Activated naive CD4-positive, alpha-beta T cell treated with anti-CD3 and anti-CD28 coated beads for 36 hours (primary cell): ENCODE measurements at regions not wholly inside any gene's neighbourhood (a gene's known extent, or its start where the extent isn't known, plus 50 kb on each side); places are given as distances from the start of the nearest gene placed in this dataset.
"Not testable (repeated sequence)": the region's sequence is repeated elsewhere in the genome, so short reads cannot be mapped to it uniquely, and the experiment has no call there.

ENCODE experiments used
- CTCF ChIA-PET: fragments of 350-600 bp; sonication (Branson Sonifier 250); formaldehyde crosslinking; loops from one replicate; lab custom pipeline; 2021; ENCODE audit warnings: antibody characterized with exemption; lab: Charles Lee
- DNase-seq: peaks from one replicate; pipeline ENCODE4 v3.0.0-alpha.2; 2020
- H3K27ac Mint-ChIP-seq: one replicate; pipeline ENCODE4 v1.8.0; 2021; ENCODE audit warnings: mild to moderate bottlenecking, mixed read lengths
- H3K27me3 Mint-ChIP-seq: one replicate; pipeline ENCODE4 v1.8.0; 2021; ENCODE audit warnings: low read depth, mixed read lengths
- H3K36me3 Mint-ChIP-seq: one replicate; pipeline ENCODE4 v1.8.0; 2021; ENCODE audit warnings: low read depth, mixed read lengths
- H3K4me1 Mint-ChIP-seq: one replicate; pipeline ENCODE4 v1.8.0; 2021; ENCODE audit warnings: low read depth, mixed read lengths
- H3K4me3 Mint-ChIP-seq: one replicate; pipeline ENCODE4 v1.8.0; 2021; ENCODE audit warnings: mild to moderate bottlenecking, moderate library complexity, mixed read lengths
- H3K9me3 Mint-ChIP-seq: one replicate; pipeline ENCODE4 v1.8.0; 2021; ENCODE audit warnings: mixed read lengths
- intact Hi-C: fragments of 100-400 bp; cut with micrococcal nuclease; formaldehyde crosslinking; loops from one replicate; pipeline ENCODE4 v1.15.1; 2023

DNA sequence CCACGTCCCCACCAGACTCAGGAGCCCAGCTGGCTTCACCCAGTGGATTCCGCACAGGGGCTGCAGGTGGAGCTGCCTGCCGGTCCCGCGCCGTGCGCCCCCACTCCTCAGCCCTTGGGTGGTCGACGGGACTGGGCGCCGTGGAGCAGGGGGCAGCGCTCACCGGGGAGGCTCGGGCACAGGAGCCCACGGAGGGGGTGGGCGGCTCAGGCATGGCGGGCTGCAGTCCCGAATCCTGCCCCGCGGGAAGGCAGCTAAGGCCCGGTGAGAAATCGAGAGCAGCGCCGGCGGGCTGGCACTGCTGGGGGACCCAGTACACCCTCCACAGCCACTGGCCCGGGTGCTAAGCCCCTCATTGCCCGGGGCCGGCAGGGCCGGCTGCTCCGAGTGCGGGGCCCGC lies 855.0 kb upstream of the SLC35B3 start:
- CTCF ChIA-PET, result interaction anchor here (0.6 kb wide), 1 partner anchor 77 kb away, joined by 3 read pairs; no protein-coding TSS in a partner anchor
- H3K27me3 Mint-ChIP-seq, H3K36me3 Mint-ChIP-seq, H3K4me1 Mint-ChIP-seq, H3K4me3 Mint-ChIP-seq, intact Hi-C loops, DNase-seq, H3K27ac Mint-ChIP-seq: not testable (repeated sequence)
- peaks cover 13% of the 10 kb centered on the region for H3K9me3 Mint-ChIP-seq

DNA sequence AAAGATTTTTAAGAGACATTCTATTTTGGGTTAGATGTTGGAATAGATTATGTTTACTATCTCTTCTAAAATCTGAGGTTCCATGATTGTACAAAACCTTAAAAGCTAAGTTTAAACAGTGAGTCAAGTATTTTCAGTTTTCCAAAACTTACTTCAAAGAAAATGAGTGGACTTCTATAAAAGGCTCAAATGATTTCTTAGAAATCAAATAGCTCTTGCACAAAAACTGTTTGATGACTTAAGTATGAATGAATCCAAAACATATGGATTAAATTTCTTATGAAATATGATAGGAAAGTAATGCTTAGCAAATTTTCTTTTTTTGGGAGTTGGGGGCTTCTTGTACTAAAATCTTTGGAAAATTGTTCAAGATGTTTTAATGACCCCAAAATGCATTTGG lies 837.3 kb upstream of the SLC35B3 start:
- DNase-seq, result no peak
- no peaks in the 10 kb centered on the region for H3K36me3 Mint-ChIP-seq
- intact Hi-C loops, result no loop called here
- no peaks in the 10 kb centered on the region for H3K4me1 Mint-ChIP-seq
- no peak overlapping the region for H3K4me3 Mint-ChIP-seq
- H3K27ac Mint-ChIP-seq, result no peak overlapping the region
- H3K9me3 Mint-ChIP-seq, result peaks cover 3% of the 10 kb centered on the region
- CTCF ChIA-PET, result no interaction called here
- H3K27me3 Mint-ChIP-seq, result no peaks in the 10 kb centered on the region

DNA sequence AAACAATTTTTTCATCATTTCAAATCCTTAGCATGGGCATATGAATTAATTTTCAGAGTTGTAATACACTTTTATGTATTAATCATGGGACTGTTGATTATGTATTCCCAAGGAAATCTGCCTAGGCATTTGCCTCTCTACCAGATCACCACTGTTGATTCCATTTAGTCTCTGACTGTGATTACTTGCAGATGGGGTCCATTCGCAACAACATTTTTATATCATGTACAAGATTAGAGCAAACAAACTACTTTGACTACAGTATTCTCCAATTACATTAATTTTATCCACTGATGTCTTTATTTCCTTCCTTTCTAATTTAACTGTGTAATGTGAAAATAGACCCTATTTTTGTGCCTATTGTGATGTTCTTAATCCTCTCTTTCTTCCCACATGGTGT lies 831.4 kb upstream of the SLC35B3 start:
- no peak for DNase-seq
- Mint-ChIP-seq H3K27ac (no peak overlapping the region), H3K9me3 (peaks cover 5% of the 10 kb centered on the region), H3K27me3 (no peaks in the 10 kb centered on the region), H3K36me3 (no peaks in the 10 kb centered on the region), H3K4me1 (no peaks in the 10 kb centered on the region), H3K4me3 (no peak overlapping the region)
- CTCF ChIA-PET, result no interaction called here
- intact Hi-C loops, result no loop called here

DNA sequence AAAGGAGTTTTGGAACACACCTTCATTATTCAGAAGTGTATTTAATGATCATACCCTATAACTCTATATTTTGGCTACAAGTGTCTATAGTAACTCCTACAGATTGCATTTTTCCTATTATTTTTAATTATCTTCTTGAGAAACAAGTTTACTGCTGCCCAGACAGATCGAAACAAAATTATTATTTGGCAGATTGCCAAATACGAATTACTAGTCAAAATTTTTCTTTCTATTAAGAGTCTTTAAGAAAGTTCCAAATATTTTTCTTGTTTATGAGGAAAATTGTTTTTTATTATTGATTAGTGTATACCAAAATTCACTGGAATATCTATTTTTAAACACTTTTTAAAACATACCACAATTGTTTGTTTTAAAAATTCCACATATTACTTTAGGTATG lies 821.9 kb upstream of the SLC35B3 start:
- Mint-ChIP-seq H3K4me1 (no peaks in the 10 kb centered on the region), H3K27me3 (no peaks in the 10 kb centered on the region), H3K9me3 (peaks cover 10% of the 10 kb centered on the region), H3K4me3 (no peak overlapping the region), H3K36me3 (no peaks in the 10 kb centered on the region), H3K27ac (no peak overlapping the region)
- no peak for DNase-seq
- intact Hi-C loops, result no loop called here
- CTCF ChIA-PET, result no interaction called here

DNA sequence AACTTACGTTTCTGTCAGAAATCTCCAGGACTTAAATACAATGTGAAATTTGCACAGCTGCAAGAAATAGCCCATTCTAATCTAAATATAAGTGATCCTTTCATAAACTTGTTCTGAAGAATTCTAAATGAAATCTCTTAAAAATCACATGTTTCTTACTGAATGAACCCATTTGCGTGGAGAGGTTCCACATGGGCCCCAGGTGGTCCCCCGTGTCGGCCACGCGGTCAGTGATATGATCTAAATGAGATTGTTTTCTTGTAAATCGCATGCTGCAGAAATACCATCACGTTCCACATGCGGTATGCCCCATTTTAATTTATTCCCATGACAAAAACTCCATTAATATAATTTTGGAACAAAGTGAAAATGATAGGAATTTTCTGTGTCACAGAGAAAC lies 818.9 kb upstream of the SLC35B3 start:
- intact Hi-C loops, result no loop called here
- no peaks in the 10 kb centered on the region for H3K9me3 Mint-ChIP-seq
- no peak overlapping the region for H3K27ac Mint-ChIP-seq
- no peak overlapping the region for H3K4me3 Mint-ChIP-seq
- no peaks in the 10 kb centered on the region for H3K36me3 Mint-ChIP-seq
- no peak for DNase-seq
- no peaks in the 10 kb centered on the region for H3K4me1 Mint-ChIP-seq
- CTCF ChIA-PET, result no interaction called here
- no peaks in the 10 kb centered on the region for H3K27me3 Mint-ChIP-seq

DNA sequence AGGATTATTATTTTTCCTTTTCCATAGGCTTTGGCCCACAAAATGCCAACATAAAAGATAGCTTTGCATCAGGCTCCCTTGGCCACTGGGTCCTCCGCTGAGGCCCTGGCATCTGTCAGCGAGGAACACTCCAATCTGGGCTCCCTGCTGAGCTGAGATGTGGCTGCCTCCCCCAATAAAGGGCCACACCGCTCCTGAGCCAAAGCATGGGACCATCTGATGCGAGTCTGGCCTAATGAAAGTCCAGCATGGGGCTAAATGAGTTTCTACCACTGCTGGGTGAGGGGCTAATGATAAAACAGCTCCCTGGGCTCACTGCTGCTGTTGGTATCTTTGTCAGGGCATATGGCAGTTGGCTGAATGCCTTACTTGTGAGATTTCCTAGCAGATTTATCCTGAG lies 817.5 kb upstream of the SLC35B3 start:
- Mint-ChIP-seq H3K27ac (no peak overlapping the region), H3K4me3 (no peak overlapping the region), H3K27me3 (no peaks in the 10 kb centered on the region), H3K9me3 (no peaks in the 10 kb centered on the region), H3K36me3 (no peaks in the 10 kb centered on the region), H3K4me1 (no peaks in the 10 kb centered on the region)
- intact Hi-C loops, result no loop called here
- DNase-seq, result no peak
- CTCF ChIA-PET, result interaction anchor here (0.7 kb wide), 1 partner anchor 1088 kb away, joined by 4 read pairs; no protein-coding TSS in a partner anchor

DNA sequence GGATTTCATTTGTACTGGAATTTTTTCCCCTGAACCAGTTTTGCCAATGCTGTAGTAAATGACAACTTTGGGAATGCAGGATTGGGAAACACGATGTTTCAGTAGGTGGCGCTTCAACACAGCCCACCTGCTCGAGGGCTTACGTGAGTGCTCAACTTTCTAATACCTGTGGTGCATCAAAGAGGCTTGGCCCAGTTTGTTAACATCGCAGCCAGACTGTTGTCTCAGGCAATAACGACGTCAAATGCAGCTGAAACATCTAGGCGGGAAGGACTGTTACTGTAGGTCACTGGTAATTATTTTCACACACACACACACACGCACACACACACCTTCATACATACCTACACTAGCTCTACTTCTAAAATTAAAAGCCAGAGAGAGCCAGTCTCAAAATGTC lies 815.5 kb upstream of the SLC35B3 start:
- no peak overlapping the region for H3K4me3 Mint-ChIP-seq
- intact Hi-C loops, result no loop called here
- H3K27ac Mint-ChIP-seq, result no peak overlapping the region
- no peaks in the 10 kb centered on the region for H3K4me1 Mint-ChIP-seq
- no peaks in the 10 kb centered on the region for H3K36me3 Mint-ChIP-seq
- no peak for DNase-seq
- no peaks in the 10 kb centered on the region for H3K9me3 Mint-ChIP-seq
- CTCF ChIA-PET, result no interaction called here
- H3K27me3 Mint-ChIP-seq, result no peaks in the 10 kb centered on the region

DNA sequence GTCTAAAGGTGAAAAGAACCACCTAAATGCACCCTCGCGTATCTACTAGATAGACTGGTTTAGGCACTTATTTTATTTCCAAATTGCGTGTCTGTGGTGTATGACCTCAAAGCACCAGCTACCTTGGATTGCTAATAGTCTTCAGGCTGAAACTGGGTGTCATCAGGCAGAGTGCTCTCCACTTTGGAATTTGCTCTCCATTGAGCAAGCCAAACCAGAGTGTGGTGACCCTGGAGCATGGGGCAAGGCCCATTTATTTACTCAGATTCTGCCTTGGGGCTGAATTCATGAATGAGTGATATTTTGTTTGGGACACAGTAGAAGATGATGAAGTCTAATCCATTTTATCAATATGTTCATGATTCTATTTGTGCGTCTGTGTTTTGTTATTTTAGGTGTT lies 812.8 kb upstream of the SLC35B3 start:
- H3K9me3 Mint-ChIP-seq, result peaks cover 5% of the 10 kb centered on the region
- intact Hi-C loops, result no loop called here
- H3K4me1 Mint-ChIP-seq, result no peaks in the 10 kb centered on the region
- CTCF ChIA-PET, result no interaction called here
- no peaks in the 10 kb centered on the region for H3K36me3 Mint-ChIP-seq
- no peak for DNase-seq
- no peak overlapping the region for H3K27ac Mint-ChIP-seq
- no peaks in the 10 kb centered on the region for H3K27me3 Mint-ChIP-seq
- H3K4me3 Mint-ChIP-seq, result no peak overlapping the region

DNA sequence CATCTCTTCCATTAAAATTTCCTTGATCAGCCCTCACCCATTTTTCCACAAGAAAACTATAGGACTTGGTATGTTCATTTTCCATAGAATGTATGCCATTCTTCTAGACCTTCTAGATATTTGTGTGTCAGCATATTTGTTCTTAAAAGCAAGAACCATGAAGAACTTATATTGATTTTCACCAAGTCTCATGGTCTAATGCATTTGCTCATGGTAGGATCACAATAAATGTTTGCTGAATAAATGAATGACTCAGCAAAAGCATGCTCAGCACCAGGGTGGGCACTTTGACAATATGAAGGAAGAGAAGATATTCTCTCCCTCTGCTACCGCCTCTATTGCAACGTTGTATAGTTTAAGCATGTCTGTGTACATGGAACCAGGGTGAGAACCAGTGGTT lies 805.5 kb upstream of the SLC35B3 start:
- H3K9me3 Mint-ChIP-seq, result peaks cover 5% of the 10 kb centered on the region
- no peaks in the 10 kb centered on the region for H3K4me1 Mint-ChIP-seq
- H3K27me3 Mint-ChIP-seq, result no peaks in the 10 kb centered on the region
- CTCF ChIA-PET, result no interaction called here
- intact Hi-C loops, result no loop called here
- H3K4me3 Mint-ChIP-seq, result no peak overlapping the region
- H3K27ac Mint-ChIP-seq, result no peak overlapping the region
- no peaks in the 10 kb centered on the region for H3K36me3 Mint-ChIP-seq
- DNase-seq, result no peak

DNA sequence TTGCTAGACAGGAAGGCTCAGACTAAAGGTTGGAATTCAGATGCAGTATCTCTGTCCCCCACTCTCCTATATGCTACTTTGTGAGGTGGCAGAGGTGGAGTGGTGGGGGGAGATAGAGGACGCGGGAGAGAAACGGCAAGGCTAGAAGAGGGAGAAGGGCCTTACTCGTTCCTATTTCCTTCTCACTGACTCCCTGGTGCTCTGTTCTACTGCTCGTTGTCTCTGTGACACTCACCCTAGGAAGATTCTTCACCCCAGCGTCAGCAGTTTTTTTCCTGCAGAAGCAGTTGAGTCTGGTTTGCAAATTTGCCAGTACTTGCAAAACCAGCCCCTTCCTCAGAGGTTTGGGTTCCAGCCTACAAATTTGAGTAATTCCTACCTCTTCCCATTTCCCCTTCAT lies 801.1 kb upstream of the SLC35B3 start:
- Mint-ChIP-seq H3K4me1 (no peaks in the 10 kb centered on the region), H3K27me3 (no peaks in the 10 kb centered on the region), H3K36me3 (no peaks in the 10 kb centered on the region), H3K27ac (no peak overlapping the region), H3K9me3 (peaks cover 2% of the 10 kb centered on the region), H3K4me3 (no peak overlapping the region)
- CTCF ChIA-PET, result no interaction called here
- no peak for DNase-seq
- intact Hi-C loops, result no loop called here

DNA sequence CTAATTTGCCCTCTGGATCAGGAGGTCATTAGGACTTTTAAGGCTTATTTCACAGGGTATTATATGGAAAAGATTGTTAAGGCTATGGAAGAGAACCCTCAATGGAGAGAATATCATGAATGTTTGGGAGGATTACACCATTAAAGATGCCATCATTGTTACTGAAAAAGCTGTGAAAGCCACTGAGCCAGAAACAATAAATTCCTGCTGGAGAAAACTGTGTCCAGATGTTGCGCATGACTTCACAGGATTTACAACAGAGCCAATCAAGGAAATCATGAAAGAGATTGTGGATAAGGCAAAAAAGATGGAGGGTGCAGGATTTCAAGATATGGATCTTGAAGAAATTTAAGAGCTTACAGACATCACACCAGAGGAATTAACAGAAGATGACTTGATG lies 798.3 kb upstream of the SLC35B3 start:
- Mint-ChIP-seq H3K27ac (no peak overlapping the region), H3K4me3 (no peak overlapping the region), H3K27me3 (no peaks in the 10 kb centered on the region), H3K36me3 (no peaks in the 10 kb centered on the region), H3K4me1 (no peaks in the 10 kb centered on the region), H3K9me3 (peaks cover 2% of the 10 kb centered on the region)
- DNase-seq, result no peak
- intact Hi-C loops, result no loop called here
- CTCF ChIA-PET, result no interaction called here

DNA sequence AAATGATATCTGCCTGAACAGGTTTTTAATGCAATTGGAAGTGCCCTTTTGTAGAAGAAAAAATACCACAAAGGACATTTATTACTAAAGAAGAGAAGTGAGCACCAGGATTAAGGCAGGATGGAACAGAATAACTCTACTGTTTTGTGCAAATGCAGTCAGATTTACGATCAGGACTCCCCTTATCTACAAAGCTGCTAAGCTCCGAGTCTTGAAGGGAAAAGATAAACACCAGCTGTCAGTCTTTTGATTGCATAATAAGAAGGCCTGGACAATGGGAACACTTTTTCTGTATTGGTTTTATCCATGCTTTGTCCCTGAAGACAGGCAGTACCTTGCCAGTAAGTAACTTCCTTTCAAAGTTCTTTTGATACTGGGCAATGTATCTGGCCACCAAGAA lies 797.9 kb upstream of the SLC35B3 start:
- intact Hi-C loops, result no loop called here
- CTCF ChIA-PET, result no interaction called here
- no peaks in the 10 kb centered on the region for H3K36me3 Mint-ChIP-seq
- no peak overlapping the region for H3K4me3 Mint-ChIP-seq
- no peaks in the 10 kb centered on the region for H3K4me1 Mint-ChIP-seq
- peaks cover 2% of the 10 kb centered on the region for H3K9me3 Mint-ChIP-seq
- H3K27me3 Mint-ChIP-seq, result no peaks in the 10 kb centered on the region
- H3K27ac Mint-ChIP-seq, result no peak overlapping the region
- DNase-seq, result no peak

DNA sequence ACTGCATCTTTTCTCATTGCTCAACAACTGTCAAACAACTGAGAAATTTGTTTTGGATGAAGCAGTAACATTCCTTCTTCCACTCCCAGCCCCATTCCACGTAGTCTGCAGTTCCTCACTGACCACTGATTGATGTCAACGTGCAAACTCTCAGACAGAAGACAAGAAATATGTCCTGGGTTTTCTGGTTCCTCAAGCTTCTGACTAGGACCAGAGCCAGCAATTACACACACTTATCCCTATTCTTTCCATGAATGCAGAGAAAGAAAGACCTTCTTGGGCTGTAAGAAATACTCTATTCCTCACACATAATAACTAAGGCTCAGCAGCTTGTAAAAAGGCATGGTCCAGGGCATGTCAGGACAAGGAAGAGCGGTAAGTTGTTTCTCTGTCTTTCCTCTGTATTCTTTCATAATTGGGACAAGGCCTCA lies 790.1 kb upstream of the SLC35B3 start:
- CTCF ChIA-PET, result no interaction called here
- no peak for DNase-seq
- H3K4me1 Mint-ChIP-seq, result no peaks in the 10 kb centered on the region
- H3K27ac Mint-ChIP-seq, result no peak overlapping the region
- peaks cover 11% of the 10 kb centered on the region for H3K9me3 Mint-ChIP-seq
- intact Hi-C loops, result no loop called here
- no peak overlapping the region for H3K4me3 Mint-ChIP-seq
- H3K36me3 Mint-ChIP-seq, result no peaks in the 10 kb centered on the region
- no peaks in the 10 kb centered on the region for H3K27me3 Mint-ChIP-seq

DNA sequence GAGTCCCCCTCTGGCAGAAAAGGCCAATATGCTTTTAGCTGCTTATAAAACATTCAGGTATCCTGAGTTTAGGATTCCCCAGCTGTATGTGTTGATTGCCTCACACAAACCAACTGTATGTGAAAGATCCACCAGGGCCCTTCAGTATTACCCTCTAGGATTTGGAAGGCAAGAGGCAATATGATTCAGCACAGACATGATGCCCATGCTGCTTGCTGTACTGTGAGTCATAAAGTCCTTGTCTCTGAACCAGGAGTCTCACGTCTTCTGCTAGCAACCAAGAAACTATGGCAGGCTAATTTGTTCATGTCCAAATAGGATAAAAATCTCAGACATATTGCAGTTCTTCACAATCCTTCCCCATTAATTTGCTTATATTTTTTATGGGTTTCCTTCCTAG lies 789.2 kb upstream of the SLC35B3 start:
- Mint-ChIP-seq H3K36me3 (no peaks in the 10 kb centered on the region), H3K9me3 (peaks cover 13% of the 10 kb centered on the region), H3K27me3 (no peaks in the 10 kb centered on the region), H3K27ac (no peak overlapping the region), H3K4me3 (no peak overlapping the region), H3K4me1 (no peaks in the 10 kb centered on the region)
- intact Hi-C loops, result no loop called here
- DNase-seq, result no peak
- CTCF ChIA-PET, result no interaction called here
